Hippocampal formation (tissue), 2 donors: ENCODE measurements at regions not wholly inside any gene's neighbourhood (a gene's known extent, or its start where the extent isn't known, plus 50 kb on each side); places are given as distances from the start of the nearest gene placed in this dataset.

Experiments used
- DNase-seq, 2 donors: peaks; one replicate each; lab custom pipeline; 2025; lab: John Stamatoyannopoulos, UW

- DNase-seq = no peak
Observed at GRCh38 chr4:153034681-153035080, 98.6 kb downstream of the FHDC1 start.

GRCh38 chr4:153036931-153037482 is 100.9 kb downstream of the FHDC1 start:
- no peak for DNase-seq

GRCh38 chr4:153038623-153039311 is 102.6 kb downstream of the FHDC1 start:
- DNase-seq = no peak

GRCh38 chr4:153039542-153040185 is 103.5 kb downstream of the FHDC1 start:
- no peak for DNase-seq

- DNase-seq = no peak
Observed at GRCh38 chr4:153040677-153041076, 104.6 kb downstream of the FHDC1 start.

GRCh38 chr4:153044036-153044435 is 107.9 kb downstream of the FHDC1 start:
- DNase-seq = no peak

GRCh38 chr4:153045111-153045982 is 109.2 kb downstream of the FHDC1 start:
- no peak for DNase-seq

- no peak for DNase-seq
Observed at GRCh38 chr4:153058671-153059060, 122.5 kb downstream of the FHDC1 start.

GRCh38 chr4:153060196-153060595 is 124.1 kb downstream of the FHDC1 start:
- no peak for DNase-seq

GRCh38 chr4:153061971-153062370 is 125.8 kb downstream of the FHDC1 start:
- DNase-seq = no peak

- no peak for DNase-seq
Observed at GRCh38 chr4:153062652-153063168, 126.6 kb downstream of the FHDC1 start.

GRCh38 chr4:153063490-153063889 is 127.4 kb downstream of the FHDC1 start:
- no peak for DNase-seq

- no peak for DNase-seq
Observed at GRCh38 chr4:153064571-153064970, 128.4 kb downstream of the FHDC1 start.

- no peak for DNase-seq
Observed at GRCh38 chr4:153065276-153065675, 129.2 kb downstream of the FHDC1 start.

- DNase-seq = no peak
Observed at GRCh38 chr4:153067376-153067775, 131.3 kb downstream of the FHDC1 start.

- no peak for DNase-seq
Observed at GRCh38 chr4:153068751-153069150, 132.6 kb downstream of the FHDC1 start.

GRCh38 chr4:153071958-153072598 is 132.2 kb upstream of the TRIM2 start:
- no peak for DNase-seq

GRCh38 chr4:153072661-153073060 is 131.6 kb upstream of the TRIM2 start:
- DNase-seq = no peak

- no peak for DNase-seq
Observed at GRCh38 chr4:153074486-153074885, 129.8 kb upstream of the TRIM2 start.

- no peak for DNase-seq
Observed at GRCh38 chr4:153074936-153075630, 129.2 kb upstream of the TRIM2 start.
